Trophoblast cell (in vitro differentiated cells and primary cell): ENCODE measurements at regions not wholly inside any gene's neighbourhood (a gene's known extent, or its start where the extent isn't known, plus 50 kb on each side); places are given as distances from the start of the nearest gene placed in this dataset.
A peak's percentile ranks its signal among the peaks of the same experiment; 100 is the strongest.

Experiments used
- DNase-seq, 2 donors: peaks; one replicate each; pipeline ENCODE4 v3.0.0-alpha.2; 2016
- H2AFZ ChIP-seq: 2 replicates; pipeline ENCODE4 v1.6.1; 2013; ENCODE audit warnings: low read length, moderate library complexity, mild to moderate bottlenecking; ENCODE audit not compliant: insufficient read depth, poor library complexity
- H2AK5ac ChIP-seq: 2 replicates; pipeline ENCODE4 v1.6.1; 2013; ENCODE audit warnings: mild to moderate bottlenecking, low read length
- H2BK120ac ChIP-seq: 2 replicates; pipeline ENCODE4 v1.6.1; 2013; ENCODE audit warnings: low read length, mild to moderate bottlenecking, moderate library complexity; ENCODE audit not compliant: insufficient read depth, poor library complexity
- H2BK12ac ChIP-seq: 2 replicates; pipeline ENCODE4 v1.6.1; 2013; ENCODE audit warnings: mild to moderate bottlenecking, low read length, moderate library complexity
- H2BK5ac ChIP-seq: 2 replicates; pipeline ENCODE4 v1.6.1; 2013; ENCODE audit warnings: low read length, low read depth, moderate library complexity, mild to moderate bottlenecking; ENCODE audit not compliant: poor library complexity
- H3K14ac ChIP-seq: 2 replicates; pipeline ENCODE4 v1.6.1; 2013; ENCODE audit warnings: mild to moderate bottlenecking, low read length
- H3K18ac ChIP-seq: 2 replicates; pipeline ENCODE4 v1.6.1; 2013; ENCODE audit warnings: mild to moderate bottlenecking, low read length
- H3K23ac ChIP-seq: 2 replicates; pipeline ENCODE4 v1.6.1; 2013; ENCODE audit warnings: low read length
- H3K27ac ChIP-seq: 2 replicates; pipeline ENCODE4 v1.5.1; 2013; ENCODE audit warnings: low read depth, mild to moderate bottlenecking, inconsistent platforms, low read length, moderate library complexity
- H3K27me3 ChIP-seq: 2 replicates; pipeline ENCODE4 v1.6.1; 2013; ENCODE audit warnings: inconsistent platforms, mild to moderate bottlenecking, low read length, moderate library complexity; ENCODE audit not compliant: insufficient read depth
- H3K36me3 ChIP-seq, 2 experiments: 1 replicate in 1 of 2; 2 replicates in 1 of 2; pipeline ENCODE4 v1.6.1; 2013; ENCODE audit warnings: low read length in 2 of 2, mild to moderate bottlenecking in 2 of 2, moderate library complexity in 1 of 2; ENCODE audit not compliant: insufficient read depth in 2 of 2, control insufficient read depth in 1 of 2
- H3K4ac ChIP-seq: 2 replicates; pipeline ENCODE4 v1.6.1; 2013; ENCODE audit warnings: low read depth, mild to moderate bottlenecking, low read length, moderate library complexity
- H3K4me1 ChIP-seq, 2 experiments: 1 replicate in 1 of 2; 2 replicates in 1 of 2; pipeline ENCODE4 v1.6.1; 2013; ENCODE audit warnings: low read length in 2 of 2, mild to moderate bottlenecking in 2 of 2, moderate library complexity in 1 of 2; ENCODE audit not compliant: insufficient read depth in 2 of 2, control insufficient read depth in 1 of 2
- H3K4me2 ChIP-seq: 2 replicates; pipeline ENCODE4 v1.6.1; 2013; ENCODE audit warnings: inconsistent platforms, mild to moderate bottlenecking, low read length, moderate library complexity
- H3K4me3 ChIP-seq: 2 replicates; pipeline ENCODE4 v1.5.1; 2013; ENCODE audit warnings: mild to moderate bottlenecking, low read depth, low read length, inconsistent platforms
- H3K79me1 ChIP-seq: one replicate; pipeline ENCODE4 v1.6.1; 2013; ENCODE audit warnings: low read length
- H3K79me2 ChIP-seq: 2 replicates; pipeline ENCODE4 v1.6.1; 2013; ENCODE audit warnings: low read length, mild to moderate bottlenecking; ENCODE audit not compliant: control insufficient read depth, insufficient read depth, poor library complexity
- H3K9ac ChIP-seq: 2 replicates; pipeline ENCODE4 v1.6.1; 2013; ENCODE audit warnings: mild to moderate bottlenecking, low read length
- H3K9me3 ChIP-seq: 2 replicates; pipeline ENCODE4 v1.6.1; 2013; ENCODE audit warnings: low read depth, mild to moderate bottlenecking, control low read depth, inconsistent platforms, low read length; ENCODE audit not compliant: insufficient read depth
- H4K12ac ChIP-seq: 2 replicates; pipeline ENCODE4 v1.6.1; 2013; ENCODE audit warnings: low read depth, mild to moderate bottlenecking, low read length, moderate library complexity
- H4K8ac ChIP-seq: 2 replicates; pipeline ENCODE4 v1.6.1; 2013; ENCODE audit warnings: low read depth, mild to moderate bottlenecking, low read length, moderate library complexity
- H4K91ac ChIP-seq: one replicate; pipeline ENCODE4 v1.6.1; 2013; ENCODE audit warnings: low read depth, mild to moderate bottlenecking, low read length, moderate library complexity
- WGBS: extraction: QIAGEN DNeasy Blood & Tissue Kit; methylation state at CpG from one replicate; pipeline ENCODE4 v1.1.7; 2013; ENCODE audit warnings: missing lambda C conversion rate; ENCODE audit not compliant: insufficient read length, insufficient coverage; ENCODE audit errors: extremely low coverage; 5-methylcytosine and 5-hydroxymethylcytosine counted together

DNA sequence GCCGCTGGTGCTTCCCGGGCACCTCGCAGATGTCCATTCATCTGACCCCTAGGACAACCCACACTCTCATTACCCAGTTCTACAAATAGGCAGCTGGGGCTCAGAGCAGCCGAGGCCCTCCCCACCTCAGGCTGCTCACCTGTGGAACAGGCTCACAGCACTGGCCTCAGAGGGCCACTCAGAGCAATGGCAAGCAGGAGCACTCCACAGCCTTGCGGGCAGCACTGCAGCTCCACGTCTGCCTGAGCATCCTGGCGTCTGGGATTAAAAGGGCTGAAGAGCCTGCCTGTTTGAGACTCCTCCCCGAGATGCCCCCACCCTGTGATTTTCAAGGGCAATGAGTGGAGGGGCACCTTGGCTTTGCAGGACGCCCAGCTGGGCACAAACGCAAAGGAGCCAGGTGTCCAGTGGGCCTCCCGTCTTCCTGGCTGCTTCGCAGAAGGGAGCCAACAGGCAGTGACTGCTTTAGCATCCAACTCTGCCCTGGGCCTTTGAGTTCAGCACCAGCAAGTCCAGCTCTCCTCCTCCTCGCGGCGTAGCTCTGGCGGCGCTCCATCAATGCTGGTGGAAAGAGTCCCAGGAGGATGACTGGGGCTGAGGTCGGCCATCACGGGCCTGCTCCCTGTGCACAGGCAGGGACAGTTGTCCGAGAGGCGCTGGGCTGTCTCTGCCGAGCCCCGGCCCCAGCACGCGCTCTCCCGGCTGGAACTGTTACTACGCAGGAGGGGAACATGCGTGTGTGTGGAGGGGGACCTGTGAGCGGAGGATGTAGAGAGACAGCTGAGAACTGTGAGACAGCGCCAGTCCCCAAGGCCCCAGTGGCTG, 297.2 kb downstream of the NDUFA10 start:
- no CpG with 5 or more reads among the region's 30 CpGs for WGBS
- no peaks in the 10 kb centered on the region for H3K79me1 ChIP-seq
- H3K4me2 ChIP-seq: no peak overlapping the region
- DNase-seq: no peak
- no peak overlapping the region for H3K23ac ChIP-seq
- H2AK5ac ChIP-seq: no peak overlapping the region
- no peak overlapping the region for H3K18ac ChIP-seq
- no peak overlapping the region for H3K9ac ChIP-seq
- H4K91ac ChIP-seq: no peak overlapping the region
- peaks cover 6% of the 10 kb centered on the region for H3K9me3 ChIP-seq
- H2AFZ ChIP-seq: no peak overlapping the region
- no peaks in the 10 kb centered on the region for H3K4me1 ChIP-seq
- no peak overlapping the region for H3K4ac ChIP-seq
- H3K27me3 ChIP-seq: no peaks in the 10 kb centered on the region
- H4K12ac ChIP-seq: no peak overlapping the region
- no peak overlapping the region for H2BK5ac ChIP-seq
- H3K14ac ChIP-seq: no peak overlapping the region
- H2BK12ac ChIP-seq: no peak overlapping the region
- no peaks in the 10 kb centered on the region for H3K79me2 ChIP-seq
- H4K8ac ChIP-seq: no peak overlapping the region
- H3K27ac ChIP-seq: no peak overlapping the region
- H3K36me3 ChIP-seq: no peaks in the 10 kb centered on the region
- H3K4me3 ChIP-seq: no peak overlapping the region
- H2BK120ac ChIP-seq: no peak overlapping the region

DNA sequence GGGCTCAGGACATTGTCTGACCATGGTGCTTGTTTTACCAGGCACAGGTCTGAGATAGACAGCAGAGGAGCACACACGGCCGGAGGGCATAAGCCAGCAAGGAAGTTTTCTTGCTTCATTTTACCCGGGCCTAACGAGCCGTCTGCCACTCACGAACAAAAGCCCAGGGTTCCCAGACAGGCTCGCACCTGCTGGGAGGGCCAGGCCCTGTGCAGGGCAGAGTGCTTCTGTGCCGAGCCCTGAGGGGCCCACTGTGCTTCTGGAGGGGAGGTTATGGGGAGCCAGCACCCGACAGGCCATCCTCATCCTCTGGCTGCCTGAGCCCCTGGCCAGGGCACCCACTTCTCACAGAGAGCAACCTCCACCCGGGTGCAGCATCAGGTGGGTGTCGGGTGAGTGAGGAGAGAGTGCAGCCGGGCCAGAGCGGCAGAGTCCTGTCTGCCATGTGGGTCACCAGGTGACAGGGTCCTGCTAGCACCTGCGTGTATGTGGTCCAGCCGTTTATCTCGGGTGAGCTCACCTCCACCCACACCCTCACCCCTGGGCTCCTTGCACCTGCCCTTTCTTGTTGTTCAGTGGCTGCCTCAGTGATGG, 297.9 kb downstream of the NDUFA10 start:
- no CpG with 5 or more reads among the region's 16 CpGs for WGBS

DNA sequence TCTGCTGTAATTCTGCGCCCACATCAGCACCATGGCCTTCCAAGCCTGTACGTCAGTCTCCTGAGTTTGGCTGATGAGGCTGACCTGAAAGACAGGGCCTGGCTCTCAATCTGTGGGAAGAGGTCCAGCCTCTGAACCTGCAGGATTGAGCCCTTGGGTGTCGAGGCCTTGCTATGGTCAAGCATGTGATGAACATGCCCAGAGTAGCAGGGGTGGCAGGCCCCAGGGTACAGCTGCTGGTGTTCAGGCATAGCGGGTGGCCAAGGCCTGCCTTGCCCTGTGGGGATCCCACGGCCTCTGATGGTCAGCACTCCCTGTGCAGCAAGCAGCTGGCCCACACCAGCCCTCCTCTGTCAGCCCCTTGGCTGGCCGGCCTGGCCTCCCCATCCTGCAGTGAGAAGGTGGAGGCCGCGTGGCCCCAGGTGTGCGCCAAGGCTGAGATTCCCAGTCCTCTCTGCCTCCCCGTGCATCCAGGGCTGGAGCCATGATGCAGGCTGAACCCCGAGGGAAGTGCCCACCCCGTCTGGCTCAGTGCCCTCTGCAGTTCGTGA, 298.4 kb downstream of the NDUFA10 start:
- Histone ChIP-seq H3K27me3 (no peaks in the 10 kb centered on the region), H2BK12ac (no peak overlapping the region), H3K36me3 (no peaks in the 10 kb centered on the region), H3K9me3 (peaks cover 7% of the 10 kb centered on the region), H4K91ac (no peak overlapping the region), H3K18ac (no peak overlapping the region), H2AK5ac (no peak overlapping the region), H3K23ac (no peak overlapping the region), H4K8ac (no peak overlapping the region), H3K79me1 (no peaks in the 10 kb centered on the region), H3K27ac (no peak overlapping the region), H3K4ac (no peak overlapping the region), H3K4me3 (no peak overlapping the region), H2AFZ (no peak overlapping the region), H2BK120ac (no peak overlapping the region), H3K4me2 (no peak overlapping the region), H3K4me1 (no peaks in the 10 kb centered on the region), H4K12ac (no peak overlapping the region), H3K9ac (no peak overlapping the region), H3K79me2 (no peaks in the 10 kb centered on the region), H3K14ac (no peak overlapping the region), H2BK5ac (no peak overlapping the region)
- WGBS: no CpG with 5 or more reads among the region's 13 CpGs
- DNase-seq: no peak

More for the DNA sequence above, 297.9 kb downstream of the NDUFA10 start:
- H3K14ac ChIP-seq: no peak overlapping the region
- no peaks in the 10 kb centered on the region for H3K36me3 ChIP-seq
- H3K27ac ChIP-seq: no peak overlapping the region
- no peak overlapping the region for H3K9ac ChIP-seq
- H3K79me1 ChIP-seq: no peaks in the 10 kb centered on the region
- no peak overlapping the region for H3K4me2 ChIP-seq
- no peak overlapping the region for H3K23ac ChIP-seq
- H3K4me3 ChIP-seq: no peak overlapping the region
- H3K4ac ChIP-seq: no peak overlapping the region
- H2AK5ac ChIP-seq: no peak overlapping the region
- H2AFZ ChIP-seq: no peak overlapping the region
- H3K9me3 ChIP-seq: peaks cover 7% of the 10 kb centered on the region
- H3K4me1 ChIP-seq: no peaks in the 10 kb centered on the region
- no peak overlapping the region for H2BK120ac ChIP-seq
- no peak overlapping the region for H4K12ac ChIP-seq
- H2BK5ac ChIP-seq: no peak overlapping the region
- H4K91ac ChIP-seq: no peak overlapping the region
- H3K27me3 ChIP-seq: no peaks in the 10 kb centered on the region
- H3K79me2 ChIP-seq: no peaks in the 10 kb centered on the region
- H2BK12ac ChIP-seq: no peak overlapping the region
- H4K8ac ChIP-seq: no peak overlapping the region
- DNase-seq: no peak
- no peak overlapping the region for H3K18ac ChIP-seq

DNA sequence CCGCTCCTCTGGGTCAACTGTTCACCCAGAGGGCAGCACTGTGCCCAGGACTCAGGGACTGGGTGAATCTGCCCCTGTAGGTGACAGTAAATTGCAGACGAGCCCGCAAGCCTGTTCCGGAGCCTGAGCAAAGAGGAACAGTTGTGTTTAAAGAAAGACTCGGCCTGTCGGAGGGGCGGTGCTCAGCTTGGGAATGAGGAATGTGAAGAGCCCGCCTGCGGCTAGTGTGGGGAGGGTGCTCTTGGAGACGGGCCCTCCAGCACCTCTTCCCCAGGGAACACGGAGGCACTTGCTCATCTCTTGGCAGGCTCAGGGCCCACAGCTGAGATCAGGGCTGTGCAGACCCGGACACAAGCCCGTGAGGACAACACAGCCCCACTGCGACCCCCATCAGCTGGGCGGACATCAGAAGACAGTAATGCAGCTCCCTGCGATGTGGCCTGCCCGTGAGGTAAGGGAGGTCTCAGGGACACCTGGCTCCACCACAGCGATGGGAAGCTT, 299.0 kb downstream of the NDUFA10 start:
- no peak overlapping the region for H3K4ac ChIP-seq
- peak in 1 of 2 donors; percentile 6 for DNase-seq
- no peak overlapping the region for H2BK5ac ChIP-seq
- no peak overlapping the region for H3K4me3 ChIP-seq
- WGBS: no CpG with 5 or more reads among the region's 18 CpGs
- no peak overlapping the region for H2BK12ac ChIP-seq
- no peak overlapping the region for H3K27ac ChIP-seq
- no peak overlapping the region for H2AFZ ChIP-seq
- no peaks in the 10 kb centered on the region for H3K79me1 ChIP-seq
- H4K91ac ChIP-seq: no peak overlapping the region
- H3K4me1 ChIP-seq: no peaks in the 10 kb centered on the region
- H4K8ac ChIP-seq: no peak overlapping the region
- H3K18ac ChIP-seq: no peak overlapping the region
- no peak overlapping the region for H3K23ac ChIP-seq
- H2BK120ac ChIP-seq: no peak overlapping the region
- no peak overlapping the region for H3K9ac ChIP-seq
- H3K9me3 ChIP-seq: peaks cover 7% of the 10 kb centered on the region
- no peaks in the 10 kb centered on the region for H3K36me3 ChIP-seq
- no peak overlapping the region for H2AK5ac ChIP-seq
- H3K4me2 ChIP-seq: no peak overlapping the region
- H3K79me2 ChIP-seq: no peaks in the 10 kb centered on the region
- H3K14ac ChIP-seq: no peak overlapping the region
- no peaks in the 10 kb centered on the region for H3K27me3 ChIP-seq
- no peak overlapping the region for H4K12ac ChIP-seq
